ENCODE measurements at regions not wholly inside any gene's neighbourhood (a gene's known extent, or its start where the extent isn't known, plus 50 kb on each side); places are given as distances from the start of the nearest gene placed in this dataset.

DNA sequence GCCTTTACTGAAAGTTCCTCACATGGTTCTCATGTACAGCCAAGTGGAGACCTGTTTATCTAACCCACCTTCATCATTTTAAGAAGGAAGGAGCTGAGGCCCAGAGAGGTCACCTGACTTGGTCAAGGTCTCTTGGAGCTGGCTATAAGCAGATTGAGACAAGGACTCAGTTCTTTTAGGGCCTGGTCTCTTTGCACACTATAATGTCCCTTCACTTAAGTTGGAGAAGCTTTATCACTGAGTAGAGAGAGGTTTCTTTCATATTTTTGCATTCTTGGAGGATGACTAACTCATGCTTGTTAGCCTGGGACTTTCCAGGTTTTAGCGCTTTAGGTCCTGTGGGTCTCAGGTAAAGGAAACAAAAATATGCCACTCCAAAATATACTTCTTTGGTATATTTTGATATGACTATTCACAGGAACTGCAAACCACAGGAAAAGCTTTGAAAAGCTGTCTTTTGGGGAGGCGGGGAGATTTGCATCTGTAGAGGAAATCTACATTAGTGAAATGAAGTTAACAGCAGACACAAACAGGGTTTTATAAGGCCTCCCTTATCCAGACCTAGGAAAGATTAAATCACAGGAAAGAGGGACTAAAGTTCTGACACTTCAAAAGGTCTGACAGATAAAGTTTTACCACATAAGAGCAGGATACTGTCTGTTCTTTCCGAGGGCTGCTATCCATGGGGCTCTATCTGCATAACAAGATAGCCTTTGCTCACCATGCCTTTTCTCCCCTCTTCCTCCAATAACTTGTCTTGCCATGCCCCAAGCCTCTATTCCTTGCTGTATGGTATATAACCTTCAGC lies 95.8 kb upstream of the ANKRD55 start:
- peaks cover 10% of the 10 kb centered on the region for H3F3A ChIP-seq (ENCODE audit: insufficient read depth, low read length, poor library complexity, severe bottlenecking)
- H3K9ac ChIP-seq (ENCODE audit: low read length): peak overlapping the region; percentile 61
- no peaks in the 10 kb centered on the region for H4K20me1 ChIP-seq (ENCODE audit: insufficient read depth)
- TF ChIP-seq, protein P1, sequence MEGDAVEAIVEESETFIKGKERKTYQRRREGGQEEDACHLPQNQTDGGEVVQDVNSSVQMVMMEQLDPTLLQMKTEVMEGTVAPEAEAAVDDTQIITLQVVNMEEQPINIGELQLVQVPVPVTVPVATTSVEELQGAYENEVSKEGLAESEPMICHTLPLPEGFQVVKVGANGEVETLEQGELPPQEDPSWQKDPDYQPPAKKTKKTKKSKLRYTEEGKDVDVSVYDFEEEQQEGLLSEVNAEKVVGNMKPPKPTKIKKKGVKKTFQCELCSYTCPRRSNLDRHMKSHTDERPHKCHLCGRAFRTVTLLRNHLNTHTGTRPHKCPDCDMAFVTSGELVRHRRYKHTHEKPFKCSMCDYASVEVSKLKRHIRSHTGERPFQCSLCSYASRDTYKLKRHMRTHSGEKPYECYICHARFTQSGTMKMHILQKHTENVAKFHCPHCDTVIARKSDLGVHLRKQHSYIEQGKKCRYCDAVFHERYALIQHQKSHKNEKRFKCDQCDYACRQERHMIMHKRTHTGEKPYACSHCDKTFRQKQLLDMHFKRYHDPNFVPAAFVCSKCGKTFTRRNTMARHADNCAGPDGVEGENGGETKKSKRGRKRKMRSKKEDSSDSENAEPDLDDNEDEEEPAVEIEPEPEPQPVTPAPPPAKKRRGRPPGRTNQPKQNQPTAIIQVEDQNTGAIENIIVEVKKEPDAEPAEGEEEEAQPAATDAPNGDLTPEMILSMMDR (IDR thresholded peaks at IDR 0.05; ENCODE audit: poor library complexity, severe bottlenecking): no peak
- no peak for TF ChIP-seq EP300 (conservative IDR thresholded peaks at IDR 0.05; ENCODE audit: poor library complexity, severe bottlenecking)
- no peak for TF ChIP-seq TAF1 (IDR thresholded peaks at IDR 0.05; ENCODE audit: low read depth)
- TF ChIP-seq SMC3 (conservative IDR thresholded peaks at IDR 0.05; ENCODE audit: poor library complexity): no peak
- TF ChIP-seq EZH2 (IDR thresholded peaks at IDR 0.05; ENCODE audit: borderline replicate concordance, insufficient read depth, low read length, poor library complexity, severe bottlenecking): no peak
- no peak for TF ChIP-seq REST (IDR thresholded peaks at IDR 0.05; ENCODE audit: borderline replicate concordance)
- TF ChIP-seq RAD21 (conservative IDR thresholded peaks at IDR 0.05): no peak
- no peaks in the 10 kb centered on the region for H3K9me3 ChIP-seq (ENCODE audit: low read length)
- H3K27ac ChIP-seq (ENCODE audit: low read length): peak overlapping the region; percentile 95
- H3K9me2 ChIP-seq (ENCODE audit: insufficient read depth, low read length): no peaks in the 10 kb centered on the region
- H2AFZ ChIP-seq (ENCODE audit: low read depth, low read length): no peak overlapping the region
- peak overlapping the region; percentile 34 for H3K4me3 ChIP-seq (ENCODE audit: low read length)
- H3K4me2 ChIP-seq (ENCODE audit: low read length): peak overlapping the region; percentile 36
- H3K36me3 ChIP-seq (ENCODE audit: insufficient read depth, low read length): no peaks in the 10 kb centered on the region
- no peaks in the 10 kb centered on the region for H3K79me2 ChIP-seq (replicated peaks; ENCODE audit: insufficient read depth, low read length)
- no peaks in the 10 kb centered on the region for H3K27me3 ChIP-seq (ENCODE audit: insufficient read depth, low read depth, low read length)

DNA sequence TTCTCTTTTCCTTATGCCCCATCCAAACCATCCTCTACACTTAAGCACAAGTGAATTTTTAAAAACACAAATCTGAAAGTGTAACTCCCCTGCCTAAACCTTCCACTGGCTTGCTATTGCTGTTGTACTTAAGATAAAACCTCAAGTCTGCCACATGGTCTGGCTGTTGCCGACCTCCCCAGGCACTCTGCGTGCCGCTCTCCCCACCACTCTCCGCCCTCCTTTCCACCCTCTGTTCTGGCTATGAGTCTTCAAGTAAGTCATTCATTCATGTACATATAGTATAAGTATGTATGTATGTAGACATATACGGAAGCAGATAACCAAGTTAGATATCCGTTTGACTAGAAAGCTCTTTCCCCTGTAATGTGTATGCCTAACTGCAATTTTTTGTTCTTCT lies 94.7 kb upstream of the ANKRD55 start:
- Histone ChIP-seq H4K20me1 (ENCODE audit: insufficient read depth) (no peaks in the 10 kb centered on the region), H3K79me2 (replicated peaks; ENCODE audit: insufficient read depth, low read length) (no peaks in the 10 kb centered on the region), H3K27me3 (ENCODE audit: insufficient read depth, low read depth, low read length) (no peaks in the 10 kb centered on the region), H3K36me3 (ENCODE audit: insufficient read depth, low read length) (no peaks in the 10 kb centered on the region), H2AFZ (ENCODE audit: low read depth, low read length) (no peak overlapping the region), H3K9me3 (ENCODE audit: low read length) (no peaks in the 10 kb centered on the region), H3K4me3 (ENCODE audit: low read length) (no peak overlapping the region), H3F3A (ENCODE audit: insufficient read depth, low read length, poor library complexity, severe bottlenecking) (peaks cover 10% of the 10 kb centered on the region), H3K9me2 (ENCODE audit: insufficient read depth, low read length) (no peaks in the 10 kb centered on the region), H3K4me2 (ENCODE audit: low read length) (no peak overlapping the region), H3K9ac (ENCODE audit: low read length) (no peak overlapping the region), H3K27ac (ENCODE audit: low read length) (peak overlapping the region; percentile 95)
- TF ChIP-seq REST (IDR thresholded peaks at IDR 0.05; ENCODE audit: borderline replicate concordance) (no peak), RAD21 (conservative IDR thresholded peaks at IDR 0.05) (no peak), MXI1 (conservative IDR thresholded peaks at IDR 0.05; ENCODE audit: poor library complexity, severe bottlenecking) (no peak), POLR2AphosphoS5 (IDR thresholded peaks at IDR 0.05) (no peak), EZH2 (IDR thresholded peaks at IDR 0.05; ENCODE audit: borderline replicate concordance, insufficient read depth, low read length, poor library complexity, severe bottlenecking) (no peak), TAF1 (IDR thresholded peaks at IDR 0.05; ENCODE audit: low read depth) (no peak), SMC3 (conservative IDR thresholded peaks at IDR 0.05; ENCODE audit: poor library complexity) (no peak), EP300 (conservative IDR thresholded peaks at IDR 0.05; ENCODE audit: poor library complexity, severe bottlenecking) (no peak)
- TF ChIP-seq, protein P1 (IDR thresholded peaks at IDR 0.05; ENCODE audit: poor library complexity, severe bottlenecking): no peak
